ENCODE measurements at regions not wholly inside any gene's neighbourhood (a gene's known extent, or its start where the extent isn't known, plus 50 kb on each side); places are given as distances from the start of the nearest gene placed in this dataset.
"Not testable (repeated sequence)": the region's sequence is repeated elsewhere in the genome, so short reads cannot be mapped to it uniquely, and the experiment has no call there.

- no peak for DNase-seq (ENCODE audit: low read depth)
Measured at GRCh38 chr7:67301667-67302066, 305.0 kb downstream of the TYW1 start.

DNA sequence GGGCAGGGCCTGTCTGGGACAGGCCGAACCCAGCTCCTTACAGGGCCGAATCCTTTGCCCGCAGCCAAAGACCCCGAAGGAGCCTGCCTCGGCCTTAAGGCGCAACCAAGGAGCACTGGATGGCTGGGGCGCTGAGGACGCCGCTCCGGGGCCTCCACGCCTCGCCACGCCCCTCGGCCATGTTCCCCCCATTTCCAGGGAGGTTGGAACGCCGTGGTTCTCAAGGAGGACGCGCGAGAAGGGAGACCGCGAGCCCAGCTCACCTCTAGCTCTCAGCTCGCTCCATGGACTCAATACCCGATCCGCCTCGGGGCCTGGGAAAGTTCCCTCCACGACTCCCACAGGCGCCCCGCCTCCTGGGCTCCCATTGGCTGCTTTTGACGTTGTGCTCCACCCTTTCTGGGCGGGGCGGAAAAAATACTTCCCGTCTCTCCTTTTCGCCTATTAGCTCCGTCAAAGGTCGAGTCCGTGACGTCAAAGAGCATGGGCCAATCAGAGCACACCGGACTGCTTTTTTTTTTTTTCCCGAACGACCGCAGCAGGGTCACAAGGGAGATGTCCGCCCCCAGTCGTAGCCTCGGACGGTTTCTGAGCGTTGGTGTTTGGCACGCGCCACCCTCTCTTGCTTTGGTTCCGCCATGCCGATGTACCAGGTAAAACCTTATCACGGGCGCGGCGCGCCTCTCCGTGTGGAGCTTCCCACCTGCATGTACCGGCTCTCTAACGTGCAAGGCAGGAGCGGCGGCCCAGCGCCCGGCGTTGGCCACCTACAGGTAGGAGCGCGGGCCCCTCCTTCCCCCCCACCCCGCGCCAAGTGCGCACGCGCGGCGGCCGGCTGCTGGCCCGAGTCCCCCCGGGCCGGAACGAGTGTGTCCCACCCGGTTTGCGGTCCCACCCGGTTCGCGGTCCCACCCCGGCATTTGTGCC is 305.7 kb downstream of the TYW1 start:
- peak; percentile 96 for DNase-seq (ENCODE audit: low read depth)

GRCh38 chr7:67304846-67305245 is 308.2 kb downstream of the TYW1 start:
- not testable (repeated sequence) for DNase-seq (ENCODE audit: low read depth)

- no peak for DNase-seq (ENCODE audit: low read depth)
Measured at GRCh38 chr7:67306331-67306730, 309.7 kb downstream of the TYW1 start.

DNA sequence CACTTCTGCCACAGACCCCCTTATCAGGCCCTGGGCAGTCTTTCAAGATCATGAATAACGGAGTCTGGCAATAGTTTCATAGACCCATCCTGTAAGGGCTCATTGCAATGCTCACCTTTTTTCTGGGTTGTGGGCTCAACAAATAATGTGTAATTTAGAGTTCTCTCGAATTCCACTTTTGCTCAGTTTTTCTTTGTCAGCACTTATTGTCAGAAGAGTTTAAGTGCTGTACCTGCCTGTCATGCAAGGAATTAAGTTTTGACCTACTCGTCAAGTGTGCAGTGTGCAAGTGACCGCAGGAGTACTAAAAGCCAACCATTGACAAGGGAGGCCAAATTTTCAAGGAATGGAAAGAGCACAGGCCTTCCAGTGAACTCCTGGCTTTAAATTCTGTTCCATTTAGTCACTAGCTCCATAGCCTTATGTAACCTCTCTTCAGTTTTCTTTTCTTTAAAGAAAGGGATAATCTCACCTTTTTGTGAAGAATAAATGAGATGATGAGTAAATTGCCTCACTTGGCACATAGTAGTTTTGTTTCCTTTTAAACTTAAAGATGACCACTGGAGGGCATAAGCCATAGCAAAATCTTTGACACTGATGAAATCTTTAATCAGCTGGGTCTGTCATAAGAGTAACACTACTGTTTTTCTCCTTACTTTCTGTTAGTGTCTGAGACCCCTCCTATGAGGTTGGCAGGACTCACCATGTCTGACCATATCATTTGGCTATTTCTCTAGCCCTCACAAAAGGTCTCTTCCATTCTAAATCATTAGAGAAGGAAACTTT is 313.3 kb downstream of the TYW1 start:
- DNase-seq (ENCODE audit: low read depth), result no peak

DNA sequence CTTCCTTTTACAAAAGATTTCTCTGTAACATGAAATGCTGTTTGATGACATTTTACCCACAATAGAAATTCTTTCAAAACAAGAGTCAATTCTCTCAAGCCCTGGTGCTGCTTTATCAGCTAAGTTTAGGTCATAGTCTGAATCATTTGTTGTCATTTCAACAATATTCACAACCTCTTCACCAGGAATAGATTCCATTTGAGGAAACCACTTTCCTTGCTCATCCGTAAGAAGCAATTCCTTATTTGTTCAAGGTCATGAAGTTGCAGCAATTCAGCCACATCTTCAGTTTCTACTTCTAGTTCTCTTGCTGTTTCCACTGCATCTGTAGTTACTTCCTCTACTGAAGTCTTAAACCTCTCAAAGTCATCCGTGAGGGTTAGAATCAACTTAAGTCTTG is 315.3 kb downstream of the TYW1 start:
- no peak for DNase-seq (ENCODE audit: low read depth)

- no peak for DNase-seq (ENCODE audit: low read depth)
Measured at GRCh38 chr7:67313213-67313612, 316.6 kb downstream of the TYW1 start.

GRCh38 chr7:67316902-67317301 is 320.3 kb downstream of the TYW1 start:
- DNase-seq (ENCODE audit: low read depth), result not testable (repeated sequence)

GRCh38 chr7:67328257-67328656 is 331.6 kb downstream of the TYW1 start:
- DNase-seq (ENCODE audit: low read depth), result not testable (repeated sequence)

GRCh38 chr7:67335165-67335564 is 338.5 kb downstream of the TYW1 start:
- not testable (repeated sequence) for DNase-seq (ENCODE audit: low read depth)

DNA sequence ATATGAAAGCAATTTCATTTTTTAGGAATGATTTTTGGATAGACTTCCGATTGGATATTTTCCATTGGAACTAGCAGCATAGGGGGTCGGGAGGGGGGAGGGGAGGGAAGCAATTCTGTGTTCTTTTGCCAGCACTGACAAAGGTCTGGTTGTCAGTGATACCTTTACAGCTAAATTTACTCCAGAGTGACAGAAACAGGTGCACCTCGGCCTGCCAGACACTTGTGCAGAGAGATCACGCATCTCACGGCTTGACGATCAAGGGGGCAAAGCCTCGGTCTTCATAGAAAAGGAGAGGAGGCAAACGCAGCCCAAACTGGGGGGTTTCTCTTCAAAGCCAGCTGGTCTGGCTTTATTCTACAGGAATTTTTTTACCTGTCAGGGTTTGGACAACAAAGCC is 339.0 kb downstream of the TYW1 start:
- DNase-seq (ENCODE audit: low read depth), result not testable (repeated sequence)

GRCh38 chr7:67338545-67338944 is 341.9 kb downstream of the TYW1 start:
- DNase-seq (ENCODE audit: low read depth), result not testable (repeated sequence)

DNA sequence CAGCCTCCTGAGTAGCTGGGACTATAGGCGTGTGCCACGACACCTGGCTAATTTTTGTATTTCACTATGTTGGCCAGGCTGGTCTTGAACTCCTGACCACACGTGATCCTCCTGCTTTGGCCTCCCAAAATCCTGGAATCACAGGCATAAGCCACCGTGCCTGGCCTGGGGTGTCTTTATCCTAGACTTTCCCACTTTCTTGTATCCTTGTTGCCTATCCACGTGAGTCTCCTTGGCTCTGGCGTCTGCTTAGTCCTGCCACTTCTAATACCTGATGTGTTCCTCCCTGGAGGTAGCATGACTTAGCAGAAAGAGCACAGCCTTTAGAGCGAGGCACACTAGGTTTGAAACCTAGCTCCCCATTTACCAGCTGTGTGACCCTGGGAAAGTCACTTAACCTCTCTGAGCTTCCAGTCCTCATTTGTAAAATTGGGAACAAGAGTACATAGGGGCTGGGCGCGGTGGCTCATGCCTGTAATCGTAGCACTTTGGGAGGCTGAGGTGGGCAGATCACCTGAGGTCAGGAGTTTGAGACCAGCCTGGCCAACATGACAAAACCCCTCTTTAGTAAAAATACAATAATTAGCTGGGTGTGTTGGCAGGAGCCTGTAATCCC is 344.6 kb downstream of the TYW1 start:
- DNase-seq (ENCODE audit: low read depth), result no peak

- no peak for DNase-seq (ENCODE audit: low read depth)
Measured at GRCh38 chr7:67343114-67343513, 346.5 kb downstream of the TYW1 start.

- DNase-seq (ENCODE audit: low read depth), result no peak
Measured at GRCh38 chr7:67343572-67343971, 346.9 kb downstream of the TYW1 start.

DNA sequence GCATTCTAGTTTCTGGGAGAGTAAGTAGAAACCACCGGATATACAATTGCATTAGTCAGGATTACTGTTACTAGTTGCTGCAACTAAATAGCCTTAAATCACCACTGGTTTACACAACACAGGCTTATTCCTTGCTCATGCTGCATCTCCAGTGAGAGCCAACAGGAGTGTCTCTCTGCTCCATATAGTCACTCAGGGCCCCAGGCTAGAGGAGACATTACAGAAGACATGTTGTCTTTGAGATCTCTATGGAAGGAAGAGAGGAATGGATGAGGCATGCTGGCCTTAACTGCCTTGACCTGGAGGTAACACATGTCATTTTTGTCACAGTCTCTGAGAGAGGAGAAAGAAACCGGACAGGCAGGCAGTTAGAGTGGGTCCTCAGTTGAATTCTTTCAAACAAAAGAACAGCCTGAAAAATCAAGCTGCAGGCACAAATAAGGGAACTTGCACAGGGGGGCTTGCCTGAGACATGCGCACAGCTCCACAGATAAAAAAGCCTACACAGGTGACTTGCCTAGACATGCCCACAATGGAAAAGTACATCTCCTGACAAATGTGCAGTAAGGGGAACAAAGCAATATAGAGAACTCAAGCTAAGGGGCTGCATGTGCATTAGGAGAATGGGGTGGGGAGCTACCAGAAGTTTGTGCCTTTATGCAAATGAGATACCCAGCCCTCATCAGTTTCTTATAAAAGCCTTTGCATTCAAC is 348.0 kb downstream of the TYW1 start:
- no peak for DNase-seq (ENCODE audit: low read depth)

- DNase-seq (ENCODE audit: low read depth), result no peak
Measured at GRCh38 chr7:67346126-67346525, 349.5 kb downstream of the TYW1 start.

DNA sequence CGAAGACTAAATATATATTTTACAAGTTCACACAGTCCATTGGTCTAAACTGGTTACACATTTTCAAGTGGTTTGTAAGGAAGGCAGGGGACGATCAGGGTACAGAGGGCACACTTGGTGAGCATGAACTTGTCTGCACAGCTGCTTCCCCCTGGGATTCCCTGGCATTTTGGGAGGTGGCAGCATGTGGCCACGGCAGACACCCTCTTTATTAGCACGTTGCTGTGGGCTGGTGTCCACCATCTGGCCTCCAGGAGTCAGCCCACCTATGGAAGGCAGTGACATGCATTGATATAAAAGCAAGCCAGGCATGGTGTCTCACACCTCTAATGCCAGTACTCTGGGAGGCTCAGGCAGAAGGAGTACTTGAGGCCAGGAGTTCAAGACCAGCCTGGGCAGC is 350.2 kb downstream of the TYW1 start:
- no peak for DNase-seq (ENCODE audit: low read depth)

- no peak for DNase-seq (ENCODE audit: low read depth)
Measured at GRCh38 chr7:67348171-67348570, 351.5 kb downstream of the TYW1 start.

DNA sequence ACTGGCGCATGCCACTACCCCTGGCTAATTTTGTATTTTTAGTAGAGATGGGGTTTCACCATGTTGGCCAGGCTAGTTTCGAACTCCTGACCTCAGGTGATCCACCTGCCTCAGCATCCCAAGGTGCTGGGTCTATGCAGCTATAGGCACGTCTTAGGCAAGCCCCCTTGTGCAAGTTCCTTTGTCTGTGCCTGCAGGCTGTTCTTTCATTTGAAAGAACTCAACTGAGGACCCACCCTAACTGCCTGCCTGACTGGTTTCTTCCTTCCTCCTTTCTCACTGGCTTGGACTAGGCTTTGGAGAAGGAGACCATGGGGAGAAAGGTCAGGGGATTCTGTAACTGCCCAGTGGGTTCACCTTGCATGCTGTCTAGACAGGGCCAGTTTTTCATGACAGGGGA is 361.0 kb downstream of the TYW1 start:
- not testable (repeated sequence) for DNase-seq (ENCODE audit: low read depth)

DNA sequence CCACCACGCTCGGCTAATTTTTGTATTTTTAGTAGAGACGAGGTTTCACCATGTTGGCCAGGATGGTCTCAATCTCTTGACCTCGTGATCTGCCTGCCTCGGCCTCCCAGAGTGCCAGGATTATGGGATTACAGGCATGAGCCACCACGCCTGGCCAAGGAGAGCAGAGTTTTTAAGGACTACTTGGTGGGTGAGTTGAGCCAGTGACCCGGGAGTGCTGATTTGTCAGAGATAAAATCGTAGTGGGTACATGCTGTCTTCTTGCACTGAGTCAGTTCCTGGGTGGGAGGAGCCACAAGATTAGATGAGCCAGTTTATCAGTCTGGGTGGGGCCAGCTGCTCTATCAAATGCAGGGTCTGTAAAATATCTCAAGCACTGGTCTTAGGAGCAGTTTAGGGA is 361.7 kb downstream of the TYW1 start:
- DNase-seq (ENCODE audit: low read depth), result not testable (repeated sequence)

DNA sequence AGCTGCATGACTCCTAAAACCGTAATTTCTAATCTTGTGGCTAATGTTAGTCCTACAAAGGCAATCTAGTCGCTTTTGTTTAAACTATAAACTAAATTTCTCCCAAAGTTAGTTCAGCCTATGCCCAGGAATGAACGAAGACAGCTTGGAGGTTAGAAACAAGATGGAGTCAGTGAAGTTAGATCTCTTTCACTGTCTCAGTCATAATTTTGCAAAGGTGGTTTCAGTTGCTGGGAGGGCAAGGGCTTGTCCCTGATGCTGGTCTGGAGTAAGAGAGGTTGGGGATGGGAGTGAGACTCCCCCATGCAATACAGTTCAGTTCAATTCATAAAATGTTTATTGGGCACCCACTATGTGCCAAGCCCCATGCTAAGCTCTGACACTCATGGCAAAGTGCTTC is 362.1 kb downstream of the TYW1 start:
- DNase-seq (ENCODE audit: low read depth), result not testable (repeated sequence)
